KMS-11 (cell line): ENCODE measurements at regions not wholly inside any gene's neighbourhood (a gene's known extent, or its start where the extent isn't known, plus 50 kb on each side); places are given as distances from the start of the nearest gene placed in this dataset.

ENCODE experiments used
- H2AFZ ChIP-seq: fragments of 200-600 bp; sonication (generic); 2 replicates; pipeline ENCODE4 v1.6.1; 2016; ENCODE audit warnings: antibody characterized with exemption, mixed run types, low read depth
- H3K27ac ChIP-seq: fragments of 200-600 bp; sonication (generic); 2 replicates; pipeline ENCODE4 v1.6.1; 2016; ENCODE audit warnings: mild to moderate bottlenecking, mixed run types
- H3K27me3 ChIP-seq: fragments of 200-600 bp; sonication (generic); 2 replicates; pipeline ENCODE4 v1.6.1; 2017; ENCODE audit warnings: mild to moderate bottlenecking, low read depth, mixed run types, moderate library complexity; ENCODE audit not compliant: insufficient read depth
- H3K36me3 ChIP-seq: fragments of 200-600 bp; sonication (generic); 2 replicates; pipeline ENCODE4 v1.6.1; 2017; ENCODE audit warnings: mild to moderate bottlenecking, mixed run types; ENCODE audit not compliant: insufficient read depth
- H3K4me1 ChIP-seq: fragments of 200-600 bp; sonication (generic); 2 replicates; pipeline ENCODE4 v1.6.1; 2016; ENCODE audit warnings: mild to moderate bottlenecking, low read depth, mixed run types; ENCODE audit not compliant: poor library complexity, severe bottlenecking
- H3K4me2 ChIP-seq: fragments of 200-600 bp; sonication (generic); 2 replicates; pipeline ENCODE4 v1.7.0; 2016; ENCODE audit warnings: mild to moderate bottlenecking, mixed run types
- H3K4me3 ChIP-seq: fragments of 200-600 bp; sonication (generic); IDR thresholded peaks from 2 replicates; pipeline ENCODE4 v1.6.1; 2017; ENCODE audit warnings: low read depth, low read length, mixed read lengths; ENCODE audit not compliant: insufficient read depth
- H3K79me2 ChIP-seq: fragments of 200-600 bp; sonication (generic); 2 replicates; pipeline ENCODE4 v1.6.1; 2016; ENCODE audit warnings: low read depth, mixed run types; ENCODE audit not compliant: insufficient read depth
- H3K9ac ChIP-seq: fragments of 200-600 bp; sonication (generic); 2 replicates; pipeline ENCODE4 v1.6.1; 2016; ENCODE audit warnings: mild to moderate bottlenecking, mixed run types
- H4K20me1 ChIP-seq: fragments of 200-600 bp; sonication (generic); 2 replicates; pipeline ENCODE4 v1.6.1; 2016; ENCODE audit warnings: mild to moderate bottlenecking, mixed run types; ENCODE audit not compliant: insufficient read depth
- TF ChIP-seq, protein P1 (sequence below): fragments of 200-600 bp; sonication (generic); conservative IDR thresholded peaks from 2 replicates; pipeline ENCODE4 v1.6.1; 2017; ENCODE audit warnings: low read depth, mild to moderate bottlenecking, antibody characterized with exemption, low read length, moderate library complexity, mixed read lengths

DNA sequence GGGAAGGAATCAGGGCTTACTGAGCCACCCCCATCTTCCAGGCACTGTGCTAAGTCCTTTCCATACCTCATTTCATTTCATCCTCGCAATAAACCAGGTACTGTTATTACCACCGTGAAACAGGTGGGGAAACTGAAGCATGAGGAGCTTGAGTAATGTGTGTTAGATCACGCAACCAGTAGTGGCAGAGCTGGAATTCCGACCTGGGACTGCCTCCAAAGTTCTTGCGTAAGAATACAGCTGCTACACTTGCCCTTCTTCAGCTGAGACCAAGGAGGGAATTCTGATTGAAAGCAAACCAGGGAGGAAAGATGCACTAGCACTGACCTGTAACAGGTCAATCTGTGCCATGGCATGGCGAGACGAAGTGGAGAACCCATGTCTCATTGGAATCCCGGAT is 113.4 kb upstream of the MSX2 start:
- Histone ChIP-seq H3K36me3 (no peaks in the 10 kb centered on the region), H3K4me2 (no peak overlapping the region), H3K27ac (no peak overlapping the region), H3K4me1 (no peaks in the 10 kb centered on the region), H2AFZ (no peak overlapping the region), H3K79me2 (no peaks in the 10 kb centered on the region), H3K9ac (no peak overlapping the region), H3K4me3 (no peak overlapping the region), H4K20me1 (no peaks in the 10 kb centered on the region), H3K27me3 (no peaks in the 10 kb centered on the region)
- TF ChIP-seq, protein P1, sequence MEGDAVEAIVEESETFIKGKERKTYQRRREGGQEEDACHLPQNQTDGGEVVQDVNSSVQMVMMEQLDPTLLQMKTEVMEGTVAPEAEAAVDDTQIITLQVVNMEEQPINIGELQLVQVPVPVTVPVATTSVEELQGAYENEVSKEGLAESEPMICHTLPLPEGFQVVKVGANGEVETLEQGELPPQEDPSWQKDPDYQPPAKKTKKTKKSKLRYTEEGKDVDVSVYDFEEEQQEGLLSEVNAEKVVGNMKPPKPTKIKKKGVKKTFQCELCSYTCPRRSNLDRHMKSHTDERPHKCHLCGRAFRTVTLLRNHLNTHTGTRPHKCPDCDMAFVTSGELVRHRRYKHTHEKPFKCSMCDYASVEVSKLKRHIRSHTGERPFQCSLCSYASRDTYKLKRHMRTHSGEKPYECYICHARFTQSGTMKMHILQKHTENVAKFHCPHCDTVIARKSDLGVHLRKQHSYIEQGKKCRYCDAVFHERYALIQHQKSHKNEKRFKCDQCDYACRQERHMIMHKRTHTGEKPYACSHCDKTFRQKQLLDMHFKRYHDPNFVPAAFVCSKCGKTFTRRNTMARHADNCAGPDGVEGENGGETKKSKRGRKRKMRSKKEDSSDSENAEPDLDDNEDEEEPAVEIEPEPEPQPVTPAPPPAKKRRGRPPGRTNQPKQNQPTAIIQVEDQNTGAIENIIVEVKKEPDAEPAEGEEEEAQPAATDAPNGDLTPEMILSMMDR, result no peak

DNA sequence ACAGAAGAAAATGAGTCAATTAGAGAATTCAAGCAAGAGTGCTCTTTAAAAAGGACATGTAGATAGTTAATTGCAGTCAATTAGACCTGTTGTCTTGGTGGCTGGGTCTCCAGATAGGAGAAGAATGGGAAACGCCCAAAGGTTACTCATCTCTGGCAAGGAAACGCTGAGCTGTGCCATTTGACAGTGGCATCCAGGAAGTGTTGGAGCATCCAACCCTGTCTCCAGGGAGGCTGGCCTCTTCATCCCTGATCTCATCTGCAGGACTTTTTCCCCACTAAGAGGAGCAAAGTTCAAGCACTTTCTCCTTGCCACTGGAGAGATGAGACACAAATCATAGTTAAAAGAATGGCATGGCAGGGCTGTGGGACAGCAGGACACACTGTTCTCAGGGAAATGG is 111.7 kb upstream of the MSX2 start:
- Histone ChIP-seq H3K27ac (no peak overlapping the region), H3K27me3 (no peaks in the 10 kb centered on the region), H3K9ac (no peak overlapping the region)

DNA sequence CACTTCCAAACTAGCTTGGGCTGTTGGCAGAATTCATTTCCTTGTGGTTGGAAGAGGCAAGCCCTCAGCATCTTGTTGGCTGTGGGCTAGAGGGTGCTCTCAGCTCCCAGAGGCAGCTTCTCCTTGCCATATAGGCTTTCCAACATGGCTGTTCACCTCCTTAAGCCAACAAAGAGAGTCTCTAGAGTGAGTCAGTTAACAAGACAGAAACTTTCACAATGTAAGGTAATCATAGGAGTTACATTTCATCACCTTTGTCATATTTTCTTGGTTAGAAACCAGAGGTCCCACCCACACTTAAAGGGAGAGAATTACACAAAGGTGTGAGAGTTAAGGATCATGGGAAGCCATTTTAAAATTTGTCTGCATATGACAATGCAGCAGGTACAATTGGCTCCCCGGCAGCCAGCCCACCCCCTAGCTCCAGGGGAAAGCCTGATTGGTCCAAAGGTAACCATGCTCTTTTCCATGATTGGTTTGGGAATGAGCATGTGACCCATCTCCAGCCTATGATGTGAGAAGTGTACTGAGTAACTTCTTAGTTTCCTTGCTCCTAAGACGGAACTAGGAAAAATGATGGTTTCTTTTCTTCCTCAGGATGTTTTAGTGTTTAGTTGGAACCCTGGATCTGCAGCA is 109.8 kb upstream of the MSX2 start:
- Histone ChIP-seq H3K4me2 (no peak overlapping the region), H3K27me3 (no peaks in the 10 kb centered on the region), H3K4me1 (no peaks in the 10 kb centered on the region), H3K4me3 (no peak overlapping the region), H4K20me1 (no peaks in the 10 kb centered on the region), H3K79me2 (no peaks in the 10 kb centered on the region), H2AFZ (no peak overlapping the region), H3K9ac (no peak overlapping the region), H3K36me3 (no peaks in the 10 kb centered on the region), H3K27ac (no peak overlapping the region)
- TF ChIP-seq, protein P1, result no peak

More for the DNA sequence above, 111.7 kb upstream of the MSX2 start:
- H3K4me2 ChIP-seq, result no peak overlapping the region
- TF ChIP-seq, protein P1, result no peak
- no peaks in the 10 kb centered on the region for H4K20me1 ChIP-seq
- H3K79me2 ChIP-seq, result no peaks in the 10 kb centered on the region
- H3K4me1 ChIP-seq, result no peaks in the 10 kb centered on the region
- H3K4me3 ChIP-seq, result no peak overlapping the region
- no peaks in the 10 kb centered on the region for H3K36me3 ChIP-seq
- H2AFZ ChIP-seq, result no peak overlapping the region

DNA sequence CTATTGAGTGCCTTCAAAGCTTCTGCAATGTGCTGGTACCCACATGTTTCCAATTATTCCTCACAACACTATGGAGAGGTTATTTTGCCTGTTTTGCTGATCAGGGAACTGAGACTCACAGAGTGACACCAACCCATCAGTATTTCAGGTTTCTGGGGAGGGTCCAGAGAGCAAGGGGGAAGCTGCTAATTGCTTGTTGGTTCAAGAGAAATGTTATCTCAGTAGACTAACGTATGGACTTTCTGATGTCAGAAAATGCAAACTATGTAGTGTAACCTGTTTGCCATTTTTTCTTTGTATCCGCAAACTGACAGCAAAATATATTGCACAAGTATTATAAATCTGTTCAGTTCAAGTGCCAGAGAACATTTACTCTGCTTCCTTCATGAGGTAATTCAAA is 108.3 kb upstream of the MSX2 start:
- no peaks in the 10 kb centered on the region for H3K27me3 ChIP-seq
- H3K4me2 ChIP-seq, result no peak overlapping the region
- no peaks in the 10 kb centered on the region for H3K4me1 ChIP-seq

More for the DNA sequence above, 108.3 kb upstream of the MSX2 start:
- no peak overlapping the region for H3K4me3 ChIP-seq
- no peak overlapping the region for H2AFZ ChIP-seq
- H4K20me1 ChIP-seq, result no peaks in the 10 kb centered on the region
- no peaks in the 10 kb centered on the region for H3K36me3 ChIP-seq
- no peak overlapping the region for H3K9ac ChIP-seq
- TF ChIP-seq, protein P1, result no peak
- H3K79me2 ChIP-seq, result no peaks in the 10 kb centered on the region
- H3K27ac ChIP-seq, result no peak overlapping the region
